HG02759 (cell line): ENCODE measurements at regions not wholly inside any gene's neighbourhood (a gene's known extent, or its start where the extent isn't known, plus 50 kb on each side); places are given as distances from the start of the nearest gene placed in this dataset.

Experiments used
- ATAC-seq: cut with Tn5 transposase; IDR thresholded peaks from one replicate; pipeline ENCODE4 v1.9.1; 2021; ENCODE audit warnings: mild to moderate bottlenecking, moderate library complexity; ENCODE audit not compliant: unreplicated experiment

- ATAC-seq, result no peak
Measured at GRCh38 chr17:79233916-79234551, 159.4 kb downstream of the ENGASE start.

GRCh38 chr17:79232957-79233356 lies 158.3 kb downstream of the ENGASE start:
- ATAC-seq, result no peak

- no peak for ATAC-seq
Measured at GRCh38 chr17:79231766-79232287, 157.2 kb downstream of the ENGASE start.

GRCh38 chr17:79230576-79230975 lies 156.0 kb downstream of the ENGASE start:
- no peak for ATAC-seq

GRCh38 chr17:79226037-79226436 lies 151.4 kb downstream of the ENGASE start:
- no peak for ATAC-seq

- no peak for ATAC-seq
Measured at GRCh38 chr17:79224903-79225302, 150.3 kb downstream of the ENGASE start.

- ATAC-seq, result no peak
Measured at GRCh38 chr17:79224476-79224875, 149.9 kb downstream of the ENGASE start.

- ATAC-seq, result no peak
Measured at GRCh38 chr17:79223953-79224352, 149.3 kb downstream of the ENGASE start.

- ATAC-seq, result no peak
Measured at GRCh38 chr17:79223471-79223870, 148.8 kb downstream of the ENGASE start.

GRCh38 chr17:79221597-79221996 lies 147.0 kb downstream of the ENGASE start:
- ATAC-seq, result no peak

GRCh38 chr17:79220713-79221291 lies 146.2 kb downstream of the ENGASE start:
- no peak for ATAC-seq

GRCh38 chr17:79220201-79220712 lies 145.6 kb downstream of the ENGASE start:
- no peak for ATAC-seq

- no peak for ATAC-seq
Measured at GRCh38 chr17:79219208-79219935, 144.7 kb downstream of the ENGASE start.

GRCh38 chr17:79218825-79219200 lies 144.2 kb downstream of the ENGASE start:
- ATAC-seq, result no peak

- ATAC-seq, result no peak
Measured at GRCh38 chr17:79218175-79218824, 143.7 kb downstream of the ENGASE start.

GRCh38 chr17:79217473-79218135 lies 143.0 kb downstream of the ENGASE start:
- no peak for ATAC-seq

GRCh38 chr17:79216826-79217225 lies 142.2 kb downstream of the ENGASE start:
- no peak for ATAC-seq

- no peak for ATAC-seq
Measured at GRCh38 chr17:79216391-79216790, 141.8 kb downstream of the ENGASE start.

- no peak for ATAC-seq
Measured at GRCh38 chr17:79215631-79216030, 141.0 kb downstream of the ENGASE start.

GRCh38 chr17:79214940-79215604 lies 140.4 kb downstream of the ENGASE start:
- no peak for ATAC-seq
